ENCODE measurements at regions not wholly inside any gene's neighbourhood (a gene's known extent, or its start where the extent isn't known, plus 50 kb on each side); places are given as distances from the start of the nearest gene placed in this dataset.

GRCh38 chr13:77817521-77817920 lies 101.1 kb downstream of the EDNRB start:
- no peaks in the 10 kb centered on the region for H3K4me1 ChIP-seq
- H3K9me3 ChIP-seq, result no peaks in the 10 kb centered on the region
- 65% methylated on average over 2 of the region's 2 CpGs for WGBS
- no peak for TF ChIP-seq POLR2AphosphoS5 (IDR thresholded peaks at IDR 0.05)
- no peak for TF ChIP-seq EP300 (IDR thresholded peaks at IDR 0.05)
- H3K27me3 ChIP-seq, result no peaks in the 10 kb centered on the region
- no peak overlapping the region for H3K27ac ChIP-seq (replicated peaks in 1 of 4)
- DNase-seq (ENCODE audit: extremely low spot score), result no peak
- H3K4me3 ChIP-seq, result no peak overlapping the region
- H3K36me3 ChIP-seq, result no peaks in the 10 kb centered on the region
- intact Hi-C loops (cut with DNase I), result no loop called here

- no peak for DNase-seq (ENCODE audit: extremely low spot score)
- no peak overlapping the region for H3K4me3 ChIP-seq
- no peaks in the 10 kb centered on the region for H3K9me3 ChIP-seq
- TF ChIP-seq CTCF (IDR thresholded peaks at IDR 0.05) (no peak), POLR2AphosphoS5 (IDR thresholded peaks at IDR 0.05) (no peak), EP300 (IDR thresholded peaks at IDR 0.05) (no peak), POLR2A (IDR thresholded peaks at IDR 0.05; ENCODE audit: low read depth) (no peak)
- no peaks in the 10 kb centered on the region for H3K36me3 ChIP-seq
- no peaks in the 10 kb centered on the region for H3K4me1 ChIP-seq
- WGBS, result 87% methylated on average over 5 of the region's 5 CpGs
- no peak overlapping the region for H3K27ac ChIP-seq (replicated peaks in 1 of 4)
- no peaks in the 10 kb centered on the region for H3K27me3 ChIP-seq
- intact Hi-C loops (cut with DNase I), result no loop called here
Measured at GRCh38 chr13:77815330-77815729, 103.3 kb downstream of the EDNRB start.

All from esophagus muscularis mucosa (tissue), 4 donors.